ENCODE measurements at regions not wholly inside any gene's neighbourhood (a gene's known extent, or its start where the extent isn't known, plus 50 kb on each side); places are given as distances from the start of the nearest gene placed in this dataset.

DNA sequence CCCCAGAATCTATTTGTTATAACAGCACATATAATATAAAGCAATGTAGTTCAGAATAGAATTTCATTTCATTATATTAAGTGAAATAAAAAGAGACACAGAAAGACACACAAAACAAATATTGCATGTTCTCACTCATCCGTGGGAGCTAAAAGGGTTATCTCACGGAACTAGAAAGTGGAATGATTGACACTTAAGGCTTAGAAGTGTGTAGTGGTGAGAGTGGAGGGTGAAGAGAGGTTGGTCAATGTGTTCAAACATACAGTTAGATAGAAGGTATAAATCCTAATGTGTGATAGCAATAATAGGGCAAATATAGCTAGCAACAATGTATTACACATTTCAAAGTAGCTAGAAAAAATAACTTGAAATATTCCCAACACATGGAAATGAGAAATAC, 1001.7 kb upstream of the TMPRSS15 start:
- DNase-seq (ENCODE audit: low read depth) = no peak
- TF ChIP-seq, protein P1, sequence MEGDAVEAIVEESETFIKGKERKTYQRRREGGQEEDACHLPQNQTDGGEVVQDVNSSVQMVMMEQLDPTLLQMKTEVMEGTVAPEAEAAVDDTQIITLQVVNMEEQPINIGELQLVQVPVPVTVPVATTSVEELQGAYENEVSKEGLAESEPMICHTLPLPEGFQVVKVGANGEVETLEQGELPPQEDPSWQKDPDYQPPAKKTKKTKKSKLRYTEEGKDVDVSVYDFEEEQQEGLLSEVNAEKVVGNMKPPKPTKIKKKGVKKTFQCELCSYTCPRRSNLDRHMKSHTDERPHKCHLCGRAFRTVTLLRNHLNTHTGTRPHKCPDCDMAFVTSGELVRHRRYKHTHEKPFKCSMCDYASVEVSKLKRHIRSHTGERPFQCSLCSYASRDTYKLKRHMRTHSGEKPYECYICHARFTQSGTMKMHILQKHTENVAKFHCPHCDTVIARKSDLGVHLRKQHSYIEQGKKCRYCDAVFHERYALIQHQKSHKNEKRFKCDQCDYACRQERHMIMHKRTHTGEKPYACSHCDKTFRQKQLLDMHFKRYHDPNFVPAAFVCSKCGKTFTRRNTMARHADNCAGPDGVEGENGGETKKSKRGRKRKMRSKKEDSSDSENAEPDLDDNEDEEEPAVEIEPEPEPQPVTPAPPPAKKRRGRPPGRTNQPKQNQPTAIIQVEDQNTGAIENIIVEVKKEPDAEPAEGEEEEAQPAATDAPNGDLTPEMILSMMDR (conservative IDR thresholded peaks at IDR 0.05; ENCODE audit: low read depth, low read length) = no peak
- H3K4me3 ChIP-seq (ENCODE audit: low read depth, low read length) = no peak overlapping the region

DNA sequence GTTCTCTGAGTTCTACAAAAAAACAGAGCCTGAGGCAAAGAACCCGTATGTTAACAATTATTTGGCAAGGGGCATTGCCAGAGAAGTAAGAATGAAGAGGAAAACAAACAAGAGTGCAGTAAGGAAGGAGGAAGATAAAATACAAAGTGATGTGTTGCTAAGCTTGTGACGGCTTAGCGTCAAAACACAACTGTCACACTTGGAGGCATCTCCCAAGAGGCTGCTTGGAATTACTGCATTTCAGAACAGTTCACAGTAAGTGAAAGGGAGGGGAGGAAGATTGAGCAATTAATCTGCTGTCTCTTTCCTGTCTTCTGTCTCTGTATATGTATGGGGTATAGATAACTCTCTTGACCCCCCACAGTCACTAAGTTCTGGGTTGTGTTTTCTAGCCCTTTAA, 1017.0 kb upstream of the TMPRSS15 start:
- no peak for DNase-seq (ENCODE audit: low read depth)
- H3K4me3 ChIP-seq (ENCODE audit: low read depth, low read length) = no peak overlapping the region
- TF ChIP-seq, protein P1 (conservative IDR thresholded peaks at IDR 0.05; ENCODE audit: low read depth, low read length) = no peak

DNA sequence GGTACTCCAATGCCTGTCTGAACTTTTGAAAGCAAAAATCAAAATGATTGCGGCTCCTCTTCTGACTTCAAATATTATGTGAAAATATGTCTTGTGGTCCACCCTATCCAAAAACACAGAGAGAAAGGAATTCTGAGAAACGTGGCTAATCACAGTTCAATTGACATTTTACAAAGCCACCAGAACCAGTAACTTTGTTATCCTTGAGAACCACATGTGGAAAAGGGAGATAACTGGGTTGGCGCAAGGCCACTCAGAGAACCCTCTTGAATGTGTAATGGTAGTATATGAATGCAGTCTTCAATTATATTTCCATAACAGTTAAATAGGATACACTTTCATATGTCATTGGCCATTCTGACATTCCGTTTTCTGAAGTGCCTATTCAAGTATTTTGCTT, 1030.0 kb upstream of the TMPRSS15 start:
- H3K4me3 ChIP-seq (ENCODE audit: low read depth, low read length) = no peak overlapping the region
- no peak for DNase-seq (ENCODE audit: low read depth)
- TF ChIP-seq, protein P1 (conservative IDR thresholded peaks at IDR 0.05; ENCODE audit: low read depth, low read length) = no peak

DNA sequence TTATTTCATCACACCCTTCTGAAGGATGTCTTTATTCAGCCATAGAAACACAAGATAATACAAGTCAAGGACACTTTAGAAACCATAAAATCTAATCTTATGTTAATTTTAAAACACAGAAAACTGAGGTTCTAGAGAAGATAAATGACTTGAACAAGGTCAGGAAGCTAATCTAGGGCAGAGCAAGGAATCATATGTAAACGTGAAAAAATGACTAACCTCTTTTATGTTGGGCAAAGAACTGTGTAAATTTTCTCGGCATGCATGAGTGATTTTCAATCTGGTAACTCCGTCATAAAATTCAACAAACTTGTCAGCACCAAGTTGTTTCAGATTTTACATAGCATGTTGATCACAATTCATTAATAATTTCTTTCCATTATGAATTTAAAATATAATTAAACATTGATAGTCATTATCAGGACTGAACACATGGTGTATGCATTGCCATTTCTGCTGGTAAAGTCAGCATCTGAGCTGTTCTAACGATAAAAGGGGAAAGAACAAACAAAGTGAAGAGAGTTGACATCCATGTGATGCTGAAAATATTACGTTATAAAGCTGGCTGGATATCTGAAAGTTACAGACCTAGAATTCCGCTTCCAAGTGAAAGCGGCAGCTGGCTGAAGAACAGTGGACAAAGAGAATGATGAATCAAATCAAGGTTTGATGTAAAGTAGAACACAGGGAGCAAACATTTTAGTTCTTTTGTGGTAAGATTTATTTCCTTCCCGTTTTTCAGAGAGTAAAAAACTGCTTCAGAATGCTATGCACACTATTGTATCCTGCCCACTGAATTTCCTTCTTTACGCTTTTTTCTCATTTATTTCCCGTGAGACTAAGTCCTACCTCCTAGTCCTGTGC, 1037.4 kb upstream of the TMPRSS15 start:
- TF ChIP-seq, protein P1 (conservative IDR thresholded peaks at IDR 0.05; ENCODE audit: low read depth, low read length) = no peak
- no peak for DNase-seq (ENCODE audit: low read depth)
- no peak overlapping the region for H3K4me3 ChIP-seq (ENCODE audit: low read depth, low read length)

DNA sequence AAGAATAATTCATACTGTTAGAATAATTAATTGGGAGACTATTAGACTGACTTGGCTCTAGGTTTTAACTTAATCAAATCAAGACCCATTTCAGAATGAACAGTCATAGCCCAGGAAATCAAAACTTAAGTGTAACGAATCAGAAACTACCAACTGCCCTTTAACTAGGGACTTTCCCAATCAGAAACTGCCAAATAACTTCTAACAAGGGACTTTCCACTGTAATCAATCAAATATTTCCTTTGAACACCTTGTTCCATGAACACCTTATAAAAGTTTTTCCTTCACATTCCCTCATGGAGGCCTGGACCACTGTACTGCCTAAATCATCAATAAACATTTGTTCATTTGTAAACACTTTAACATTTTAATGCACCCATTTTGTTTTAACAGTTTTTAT, 1054.7 kb upstream of the TMPRSS15 start:
- TF ChIP-seq, protein P1 (conservative IDR thresholded peaks at IDR 0.05; ENCODE audit: low read depth, low read length) = no peak
- no peak for DNase-seq (ENCODE audit: low read depth)
- H3K4me3 ChIP-seq (ENCODE audit: low read depth, low read length) = no peak overlapping the region

DNA sequence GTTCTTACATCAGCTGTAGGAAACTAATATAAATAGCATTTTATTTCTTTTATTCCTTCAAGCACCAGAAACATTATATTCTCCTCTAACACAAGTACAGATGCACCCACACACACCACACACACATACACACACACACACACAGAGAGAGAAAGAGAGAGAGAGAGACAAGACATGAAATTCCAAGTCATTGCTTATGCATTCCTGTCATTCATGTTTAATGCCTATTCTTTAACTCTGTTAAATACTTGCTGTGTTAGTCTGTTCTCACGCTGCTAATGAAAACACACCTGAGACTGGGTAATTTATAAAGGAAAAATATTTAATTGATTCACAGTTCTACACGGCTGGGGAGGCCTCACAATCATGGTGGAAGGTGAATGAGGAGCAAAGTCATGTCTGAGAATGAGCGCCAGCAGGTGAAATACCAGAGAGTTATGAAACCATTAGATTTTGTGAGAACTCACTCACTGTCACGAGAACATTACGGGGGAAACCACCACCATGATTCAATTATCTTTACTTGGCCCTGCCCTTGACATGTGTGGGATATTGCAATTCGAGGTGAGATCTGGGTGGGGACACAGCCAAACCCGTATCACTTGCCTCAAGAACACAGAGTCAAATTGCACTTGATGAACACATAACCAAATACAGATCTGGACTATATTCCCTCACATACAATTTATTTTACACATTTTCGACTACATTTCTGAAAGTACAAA, 1058.1 kb upstream of the TMPRSS15 start:
- no peak overlapping the region for H3K4me3 ChIP-seq (ENCODE audit: low read depth, low read length)
- TF ChIP-seq, protein P1 (conservative IDR thresholded peaks at IDR 0.05; ENCODE audit: low read depth, low read length) = no peak
- no peak for DNase-seq (ENCODE audit: low read depth)

Measured in epithelial cell of proximal tubule (primary cell).